Activated CD4-positive, alpha-beta T cell treated with anti-CD3 and anti-CD28 coated beads, Interleukin-2, amount 50 U/mL, for 24 hours (primary cell): ENCODE measurements at regions not wholly inside any gene's neighbourhood (a gene's known extent, or its start where the extent isn't known, plus 50 kb on each side); places are given as distances from the start of the nearest gene placed in this dataset.
"Not testable (repeated sequence)": the region's sequence is repeated elsewhere in the genome, so short reads cannot be mapped to it uniquely, and the experiment has no call there.

Experiments used
- DNase-seq, 2 donors: peaks; one replicate each; pipeline ENCODE4 v3.0.0-alpha.2; 2020; ENCODE audit warnings: low read depth in 1 of 2, low spot score in 1 of 2

DNA sequence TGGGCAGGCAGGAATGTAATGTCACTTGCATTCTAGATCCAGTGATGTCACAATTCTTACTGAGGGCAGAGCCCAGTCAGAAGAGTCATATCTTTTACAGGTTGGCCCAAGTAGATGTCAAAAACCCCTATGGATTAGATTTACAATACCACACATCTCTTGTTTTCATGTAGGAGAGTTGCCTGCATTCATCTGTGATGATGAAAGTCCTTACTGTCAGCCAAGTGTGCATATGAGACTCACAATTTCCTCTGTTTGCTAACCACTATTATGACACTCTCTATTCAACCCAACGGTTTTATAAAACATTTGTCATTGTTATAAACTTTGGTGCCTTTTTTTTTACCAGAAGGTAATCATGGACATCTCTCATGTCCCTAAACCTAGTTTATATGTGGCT lies 898.8 kb upstream of the AMELY start:
- no peak for DNase-seq

DNA sequence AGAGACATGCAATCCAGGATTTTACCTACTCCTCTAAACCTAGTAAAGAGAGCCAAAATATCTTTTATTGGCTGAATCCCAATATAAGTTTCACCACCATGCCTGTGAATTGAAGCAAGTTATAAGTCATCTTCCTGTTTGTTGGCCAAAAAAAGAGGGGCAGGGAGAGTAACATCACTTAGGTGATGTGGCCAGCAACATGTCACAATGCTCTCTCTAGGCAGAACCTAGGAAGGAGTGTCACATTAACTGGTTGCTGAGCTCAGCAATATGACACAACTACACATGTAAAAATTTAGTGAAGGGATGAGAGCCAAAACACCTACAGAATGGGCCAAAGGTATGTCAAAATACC lies 895.9 kb upstream of the AMELY start:
- DNase-seq = no peak

DNA sequence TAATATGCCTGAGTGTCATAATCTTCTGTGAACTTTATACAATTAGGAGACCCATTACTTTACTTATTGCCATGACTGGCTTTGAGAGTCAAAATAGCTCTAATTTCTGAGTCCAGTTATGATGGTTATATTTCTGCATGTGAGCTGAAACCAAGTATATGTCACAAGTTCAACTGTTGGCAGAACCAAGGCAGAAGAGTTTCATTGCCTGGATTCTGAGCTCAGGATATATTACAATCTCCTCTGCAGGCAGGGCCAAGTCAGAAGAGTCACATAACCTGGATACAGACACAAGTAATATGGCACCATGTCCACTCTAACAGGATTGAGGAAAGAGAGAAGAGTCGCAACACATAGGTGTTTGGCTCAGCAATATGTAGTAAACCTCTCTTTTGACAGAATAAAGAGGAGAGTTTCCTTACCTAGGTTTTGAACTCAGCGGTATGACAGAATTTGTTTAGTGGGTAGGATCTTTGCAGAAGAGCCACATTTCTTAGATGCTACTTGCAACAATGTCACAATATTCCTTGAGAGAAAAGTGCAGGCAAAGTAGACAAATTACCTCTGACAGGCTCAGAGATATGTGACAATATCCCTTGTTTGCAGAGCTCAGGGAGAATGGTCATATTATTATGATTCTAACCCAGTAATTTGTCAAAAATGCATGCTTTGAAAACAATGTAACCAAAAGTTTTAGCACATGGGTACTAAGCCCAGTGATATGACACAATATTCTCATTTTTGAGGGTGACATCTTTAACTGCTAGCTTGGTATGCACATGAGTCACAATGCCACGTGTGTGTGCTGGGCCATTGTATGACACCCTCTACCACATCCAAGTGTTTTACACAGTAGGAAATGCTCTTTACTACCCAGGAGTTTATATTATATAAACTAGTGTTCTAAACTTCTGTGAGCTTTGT lies 895.3 kb upstream of the AMELY start:
- DNase-seq = no peak

DNA sequence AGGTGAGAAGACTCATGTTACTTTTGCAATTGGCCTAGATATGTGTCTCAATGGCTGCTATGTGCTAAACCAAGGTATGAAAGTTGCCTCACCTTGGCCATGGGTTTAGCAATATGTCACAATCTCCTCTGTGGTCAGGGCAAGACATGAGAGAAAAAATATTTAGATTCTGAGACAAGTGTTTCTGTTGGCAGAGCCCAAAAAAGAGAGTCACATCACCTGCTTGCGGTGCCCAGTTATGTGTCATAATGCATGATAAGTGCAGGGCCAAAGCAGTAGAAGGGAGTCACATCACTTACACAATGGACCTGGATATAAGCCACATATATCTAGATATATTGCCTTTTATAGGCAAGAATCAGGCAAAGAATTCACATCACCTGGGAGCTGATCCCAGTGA lies 894.1 kb upstream of the AMELY start:
- DNase-seq = no peak

DNA sequence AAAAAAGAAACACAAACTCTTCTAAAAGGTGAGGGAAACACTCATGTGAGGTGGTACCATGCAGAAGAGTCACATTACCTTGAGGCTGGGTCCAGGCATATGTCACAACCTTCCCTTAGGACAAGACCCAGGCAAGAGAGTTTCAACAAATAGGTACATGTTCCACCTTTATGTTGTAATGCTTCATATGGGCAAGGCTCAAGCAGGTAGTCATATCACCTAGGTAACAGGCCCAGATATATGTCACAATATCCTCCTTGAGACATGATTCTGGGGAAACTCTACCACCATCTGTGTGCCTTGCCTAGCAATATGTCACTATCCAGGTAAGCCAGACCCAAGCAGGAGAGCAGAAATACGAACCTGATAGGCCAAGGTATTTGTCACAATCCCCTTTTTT lies 892.2 kb upstream of the AMELY start:
- DNase-seq = no peak

DNA sequence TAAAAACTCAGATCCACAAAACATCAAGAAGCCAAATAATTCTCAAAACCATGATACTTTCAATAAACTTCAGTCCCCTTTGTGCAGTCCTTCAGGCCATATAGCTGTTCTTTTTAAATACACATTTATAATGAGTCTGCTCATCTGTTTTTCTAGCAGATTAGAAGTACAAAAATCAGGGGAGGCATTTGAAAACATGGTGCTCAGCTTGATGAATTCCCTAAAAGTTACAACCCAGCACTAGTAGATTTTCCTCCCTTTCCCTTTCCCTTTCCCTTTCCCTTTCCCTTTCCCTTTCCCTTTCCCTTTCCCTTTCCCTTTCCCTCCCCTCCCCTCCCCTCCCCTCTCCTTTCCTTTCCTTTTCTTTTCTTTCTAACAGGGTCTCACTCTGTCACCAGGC lies 884.6 kb upstream of the AMELY start:
- DNase-seq = no peak

DNA sequence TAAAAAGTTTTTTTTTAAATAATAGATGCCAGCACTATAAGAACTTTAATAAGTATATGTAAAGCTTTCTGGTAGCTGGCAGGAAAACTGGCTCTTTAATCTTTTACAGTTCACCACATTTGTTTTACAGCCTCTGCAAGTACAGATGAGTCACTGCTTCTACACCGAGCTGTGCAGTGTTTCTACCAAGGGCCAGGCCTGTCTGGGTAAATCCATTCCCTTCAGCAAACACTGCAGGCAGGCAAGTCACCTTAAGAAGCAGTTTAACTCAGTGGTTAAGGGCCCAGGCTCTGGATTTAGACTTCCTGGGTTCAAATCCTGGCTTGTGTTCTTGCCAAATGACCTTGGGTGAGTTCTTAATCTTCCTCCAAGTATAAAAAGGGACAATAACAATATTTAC lies 882.9 kb upstream of the AMELY start:
- DNase-seq = no peak

DNA sequence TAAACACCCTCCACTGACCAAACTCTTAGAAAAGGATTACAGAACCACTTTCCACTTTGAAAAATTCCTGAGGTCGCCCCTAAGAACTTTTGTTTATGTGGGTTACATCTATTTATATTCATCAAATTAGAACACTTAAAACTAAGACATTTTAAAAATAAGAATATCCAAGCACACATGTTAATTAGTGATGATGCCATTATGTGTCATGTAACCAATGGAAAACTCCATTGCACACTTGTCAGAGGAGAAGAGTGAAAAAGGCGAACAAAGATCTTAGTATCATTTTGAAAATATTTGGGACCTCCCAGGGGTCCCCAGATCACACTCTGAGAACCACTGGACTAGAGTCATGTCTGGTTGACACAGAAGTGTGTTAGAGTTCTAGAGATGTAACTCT lies 882.4 kb upstream of the AMELY start:
- no peak for DNase-seq

DNA sequence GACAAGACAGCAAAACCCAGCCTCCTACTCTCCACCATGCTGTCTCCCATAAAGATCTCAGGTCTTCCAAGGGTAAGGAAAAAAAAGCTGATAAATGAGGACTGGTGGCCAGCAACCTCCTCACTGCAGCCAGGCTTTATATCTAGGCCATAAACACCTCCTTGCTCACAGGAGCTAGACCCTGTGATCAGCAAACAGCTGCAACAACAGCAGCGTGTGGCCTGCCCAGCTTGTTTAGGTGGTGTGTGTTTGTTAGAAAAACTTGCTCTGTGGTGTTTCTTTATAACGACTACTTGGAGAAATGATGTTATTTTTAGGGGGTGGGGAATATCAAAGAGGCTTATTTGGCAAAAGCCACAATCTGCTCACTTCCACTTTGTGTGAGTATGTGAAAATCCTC lies 880.9 kb upstream of the AMELY start:
- no peak for DNase-seq

DNA sequence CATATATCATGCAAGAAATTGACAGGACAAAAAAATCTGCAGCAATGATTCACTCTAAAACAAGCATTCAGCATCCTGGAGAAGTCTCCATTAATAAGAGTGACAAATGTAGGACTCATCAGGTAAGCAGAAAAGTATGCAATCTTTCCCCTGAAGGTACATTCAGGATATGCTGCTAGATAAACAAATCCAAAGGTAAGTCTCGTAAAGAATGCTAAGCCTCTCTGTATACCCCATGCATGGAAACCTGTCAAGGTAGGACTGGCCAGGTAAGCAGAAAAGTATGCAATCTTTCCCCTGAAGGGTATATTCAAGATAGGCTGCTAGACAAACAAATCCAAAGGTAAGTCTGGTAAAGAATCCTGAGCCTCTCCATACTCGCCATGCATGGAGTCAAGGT lies 869.9 kb upstream of the AMELY start:
- DNase-seq = no peak

DNA sequence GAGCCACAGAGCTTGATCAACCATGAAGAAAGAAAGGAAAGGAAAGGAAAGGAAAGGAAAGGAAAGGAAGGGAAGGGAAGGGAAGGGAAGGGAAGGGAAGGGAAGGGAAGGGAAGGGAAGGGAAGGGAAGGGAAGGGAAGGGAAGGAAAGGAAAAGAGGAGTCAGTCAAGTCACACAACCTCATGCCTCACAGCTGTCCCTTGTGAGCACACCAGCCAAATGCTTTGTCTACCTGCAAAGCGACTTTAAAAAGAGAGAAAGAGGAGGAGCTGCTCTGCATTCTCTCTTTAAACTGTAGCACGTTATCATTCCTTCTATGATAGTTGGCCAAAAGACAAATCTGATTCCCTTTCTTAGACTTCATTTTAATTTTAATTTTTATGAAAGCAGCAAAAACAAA lies 863.9 kb upstream of the AMELY start:
- not testable (repeated sequence) for DNase-seq

DNA sequence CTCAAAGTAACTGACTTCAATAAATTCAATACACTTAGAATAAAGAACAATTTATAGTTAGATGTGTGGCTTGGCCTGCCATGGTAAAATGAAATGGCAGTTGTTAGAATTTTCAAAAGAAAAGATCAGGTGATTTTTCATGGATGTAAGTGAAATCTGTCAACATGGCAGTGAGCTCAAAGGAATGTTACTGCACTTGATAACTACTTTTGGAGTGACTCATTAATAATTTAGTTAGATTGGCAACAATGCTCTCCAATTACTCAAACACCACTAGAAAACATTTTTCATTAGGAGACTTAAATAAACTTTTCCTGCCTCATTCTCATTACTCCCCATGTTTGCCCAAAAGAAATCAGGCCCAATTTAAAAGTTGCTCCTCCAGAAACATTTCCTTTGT lies 860.2 kb upstream of the AMELY start:
- no peak for DNase-seq

DNA sequence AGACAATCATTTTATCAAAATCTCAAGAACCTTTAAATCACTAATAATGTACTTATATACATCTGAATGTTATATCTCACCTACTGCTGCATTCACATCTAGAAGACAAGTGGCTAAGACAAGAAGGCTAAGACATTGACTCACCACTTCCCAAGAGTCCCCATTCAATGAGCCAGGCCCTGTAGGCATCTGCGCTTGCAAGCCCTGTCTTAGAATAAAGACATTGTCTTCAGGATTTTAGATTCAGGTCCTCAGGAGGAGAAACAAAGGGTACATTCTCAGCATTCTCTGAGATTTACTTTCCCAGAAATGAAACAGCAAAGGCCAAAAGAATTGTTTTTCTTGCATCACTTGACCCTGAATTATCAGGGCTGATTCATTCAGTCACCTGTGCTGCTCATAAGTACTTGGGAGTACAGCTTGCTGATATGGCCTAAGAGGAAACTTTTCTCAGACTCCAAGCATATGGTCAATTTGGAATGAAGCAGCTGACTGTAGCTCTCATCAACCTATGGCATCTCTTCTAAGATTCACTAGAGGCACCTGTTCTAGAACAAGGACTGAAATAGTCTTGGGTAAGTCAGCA lies 858.3 kb upstream of the AMELY start:
- DNase-seq = no peak

DNA sequence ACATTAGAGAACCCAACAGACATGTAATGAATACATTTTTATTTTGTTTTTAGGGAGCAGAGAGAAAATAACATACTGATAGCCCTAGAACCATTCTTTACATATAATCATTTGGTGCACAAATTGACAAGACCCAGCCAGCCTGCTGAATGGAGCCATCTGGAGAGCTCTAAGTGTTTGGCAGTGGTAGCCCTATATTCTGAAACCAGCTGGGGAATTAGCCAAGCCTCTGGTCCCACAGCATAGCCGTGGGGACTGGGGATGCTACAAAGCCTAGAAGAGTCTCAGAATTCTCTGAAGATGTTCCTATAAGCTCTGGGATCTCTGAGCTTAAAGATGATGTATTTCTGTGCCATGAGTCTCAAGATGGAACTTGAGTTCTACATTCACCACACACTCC lies 857.3 kb upstream of the AMELY start:
- no peak for DNase-seq

DNA sequence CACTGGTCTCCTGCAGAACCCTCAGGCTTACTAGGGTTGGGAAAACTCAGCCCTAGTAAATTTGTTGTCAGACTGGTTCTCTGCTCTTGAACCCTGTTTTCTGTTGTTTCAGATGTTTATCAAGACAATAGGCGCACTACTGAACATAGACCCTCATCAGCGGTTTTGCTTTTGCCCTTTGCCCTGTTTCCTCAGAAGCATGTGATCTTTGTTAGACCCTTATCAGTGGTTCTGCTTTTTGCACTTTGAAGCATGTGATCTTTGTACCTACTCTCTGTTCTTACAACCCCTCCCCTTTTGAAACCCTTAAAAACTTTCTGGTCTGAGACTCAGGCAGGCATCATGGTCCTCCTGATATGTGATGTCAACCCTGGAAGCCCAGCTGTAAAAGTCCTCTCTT lies 842.2 kb upstream of the AMELY start:
- no peak for DNase-seq

DNA sequence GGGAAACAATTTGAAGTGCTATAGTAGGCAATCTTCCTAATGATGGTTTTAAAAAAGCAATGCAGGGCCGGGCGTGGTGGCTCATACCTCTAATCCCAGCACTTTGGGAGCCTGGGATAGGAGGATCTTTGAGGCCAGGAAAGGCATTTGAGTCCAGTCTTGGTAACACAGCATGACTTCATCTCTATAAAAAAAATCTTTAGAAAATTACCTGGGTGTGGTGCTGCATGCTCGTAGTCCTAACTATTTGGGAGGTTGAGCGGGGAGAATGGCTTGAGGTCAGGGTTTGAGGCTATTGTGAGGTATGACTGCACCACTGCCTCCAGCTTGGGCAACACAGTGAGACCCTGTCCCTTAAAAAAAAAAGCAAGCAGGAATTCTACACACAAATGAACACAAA lies 835.2 kb upstream of the AMELY start:
- DNase-seq = no peak

DNA sequence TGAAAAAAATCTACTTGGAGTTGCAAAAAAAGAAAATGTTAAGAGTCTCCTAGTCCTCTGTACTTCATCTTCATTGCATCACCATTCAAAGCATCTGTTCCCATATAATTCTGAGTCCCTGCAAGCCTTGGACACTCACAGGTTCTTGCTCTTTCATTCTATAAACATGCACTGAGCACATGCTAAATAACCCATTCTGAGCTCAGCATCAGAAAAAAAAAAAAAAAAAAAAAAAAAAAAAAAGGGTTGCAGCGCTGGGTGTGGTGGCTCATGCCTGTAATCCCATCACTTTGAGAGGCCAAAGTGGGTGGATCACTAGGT lies 834.0 kb upstream of the AMELY start:
- DNase-seq = no peak

DNA sequence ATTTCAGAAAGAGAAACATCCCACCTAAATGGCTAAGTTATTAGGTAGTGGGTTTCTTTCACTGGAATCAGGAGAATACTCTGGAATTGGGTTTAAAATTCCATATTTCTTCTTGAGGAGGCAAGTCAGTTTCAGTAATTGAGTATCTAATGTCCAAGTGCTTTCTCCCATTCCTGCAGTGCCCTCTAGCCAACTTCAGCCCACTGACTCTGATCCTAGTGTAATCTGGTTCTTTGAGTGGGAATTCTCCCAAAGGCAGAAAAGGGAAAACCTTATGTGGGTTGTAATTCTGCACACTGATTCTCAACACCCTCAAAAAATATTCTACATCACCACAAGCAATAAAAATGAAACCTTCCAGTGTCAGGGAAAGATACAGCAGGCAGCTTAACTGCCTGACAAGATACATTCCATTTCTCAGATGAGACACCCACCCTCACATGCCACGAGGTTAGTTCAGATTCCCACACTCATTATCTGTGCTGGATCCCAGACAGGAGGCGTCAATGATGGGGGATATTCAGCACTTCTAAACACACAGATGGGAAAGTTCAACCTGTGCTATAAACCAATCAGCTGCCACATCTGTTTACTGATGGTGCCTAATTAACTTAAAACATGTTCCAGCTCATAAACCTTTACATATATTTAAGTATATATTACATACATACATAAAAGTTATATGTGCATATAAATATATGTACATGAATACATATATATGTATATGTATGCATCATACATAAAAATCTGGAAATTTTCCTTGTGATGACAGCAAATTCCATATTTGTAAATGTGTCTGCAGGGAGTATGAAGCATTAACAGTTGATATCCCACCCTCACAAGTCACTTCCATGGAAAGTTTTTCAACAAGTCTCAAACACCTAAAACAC lies 833.4 kb upstream of the AMELY start:
- no peak for DNase-seq

DNA sequence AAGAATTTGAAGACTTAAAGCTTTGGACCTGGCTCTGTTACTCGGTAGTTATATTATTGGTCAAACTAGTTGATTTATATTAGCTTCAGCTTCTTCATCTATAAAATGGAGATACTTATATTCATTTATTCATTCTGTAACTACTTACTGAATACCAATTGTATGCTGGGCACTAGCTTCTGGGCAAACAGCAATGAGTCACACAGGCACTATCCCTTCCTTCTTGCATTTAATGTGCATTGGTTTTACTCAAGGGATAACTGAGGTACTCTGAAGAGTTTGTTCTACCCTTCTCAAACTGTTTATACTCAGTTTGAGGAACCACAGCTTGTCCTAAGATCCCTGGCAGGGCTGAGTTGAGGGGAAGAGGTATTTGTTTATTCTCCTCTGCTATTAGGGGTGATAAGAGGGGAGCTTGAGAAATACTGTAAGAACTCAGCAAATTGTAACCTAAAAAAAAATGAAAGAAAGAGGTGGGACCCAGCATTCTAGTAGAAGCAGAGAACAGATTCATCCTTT lies 825.4 kb upstream of the AMELY start:
- DNase-seq = no peak

DNA sequence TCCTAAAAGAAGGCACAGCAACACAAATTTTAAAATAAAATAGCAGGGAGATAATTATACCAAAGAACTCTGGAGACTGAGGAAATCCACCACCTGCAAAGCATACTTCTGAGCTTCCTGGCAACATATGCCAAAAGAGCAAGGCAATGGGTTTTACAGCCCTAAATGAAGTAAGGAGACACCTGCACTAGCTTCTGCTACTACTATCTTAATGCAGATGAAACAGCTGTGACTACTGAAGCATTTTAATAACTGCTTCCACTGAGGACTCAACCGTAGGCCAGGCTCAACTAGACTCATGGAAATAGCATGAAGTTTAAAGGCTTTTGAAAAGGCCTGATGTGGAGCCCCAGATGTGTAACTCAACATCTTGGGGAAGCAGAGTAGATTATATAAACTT lies 820.1 kb upstream of the AMELY start:
- no peak for DNase-seq

DNA sequence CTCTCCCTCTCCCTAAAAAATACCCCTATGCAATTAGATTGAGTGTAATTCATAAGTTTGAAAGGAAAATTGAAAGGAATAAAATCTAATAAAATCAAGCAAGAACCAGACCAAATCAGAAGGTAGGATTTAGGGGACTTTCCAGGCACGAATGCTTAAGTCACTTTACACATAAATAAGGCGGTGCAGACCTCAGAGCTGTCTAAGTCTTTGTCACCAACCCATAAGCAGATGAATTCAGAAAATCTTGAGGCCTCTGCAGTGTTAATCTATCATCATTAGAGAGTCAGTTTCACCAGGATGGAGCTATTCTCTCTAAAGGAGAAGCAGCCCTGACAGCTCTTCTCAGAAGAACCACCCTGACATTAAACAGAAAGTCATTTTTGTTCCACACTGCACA lies 819.1 kb upstream of the AMELY start:
- DNase-seq = no peak

DNA sequence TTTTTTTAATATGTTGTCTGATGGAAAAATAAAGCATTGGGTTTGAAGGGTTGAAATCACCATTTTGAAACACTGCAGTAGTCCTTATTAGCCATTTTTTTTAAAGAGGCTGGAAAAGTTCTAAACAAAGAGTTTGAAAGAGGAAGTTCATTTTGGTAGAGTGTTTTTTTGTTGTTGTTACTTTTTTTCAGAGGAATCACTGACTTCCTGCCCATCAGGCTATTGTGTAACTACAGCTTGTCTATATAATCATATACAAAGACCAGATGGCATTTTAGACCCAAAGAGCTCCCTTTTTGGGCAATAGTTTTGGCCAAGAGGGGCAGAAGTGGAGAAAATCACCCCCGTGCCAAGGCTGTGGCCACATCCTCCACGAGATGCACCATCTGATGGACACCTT lies 818.5 kb upstream of the AMELY start:
- no peak for DNase-seq
